Psoas muscle (tissue), 7 donors: ENCODE measurements at regions not wholly inside any gene's neighbourhood (a gene's known extent, or its start where the extent isn't known, plus 50 kb on each side); places are given as distances from the start of the nearest gene placed in this dataset.
"Not testable (repeated sequence)": the region's sequence is repeated elsewhere in the genome, so short reads cannot be mapped to it uniquely, and the experiment has no call there.

Source experiments
- ATAC-seq, 4 donors: fragments of 200-7000 bp; cut with Tn5 transposase; one replicate each; pipeline ENCODE4 v1.9.1; 2020; ENCODE audit warnings: moderate library complexity in 3 of 4, mild to moderate bottlenecking in 2 of 4
- DNase-seq, 2 donors: peaks; one replicate each; pipeline ENCODE4 v3.0.0-alpha.2; 2020
- H3K27ac ChIP-seq: fragments of 200-600 bp; one replicate; pipeline ENCODE4 v1.8.0; 2022
- H3K27me3 ChIP-seq, 3 donors: fragments of 200-600 bp in 1 of 3; one replicate each; pipeline versions ENCODE4 v1.6.1 to v1.8.0; 2013 to 2022; ENCODE audit warnings: low read length in 2 of 3, mild to moderate bottlenecking in 2 of 3, moderate library complexity in 1 of 3; ENCODE audit not compliant: insufficient read depth in 3 of 3
- H3K36me3 ChIP-seq, 2 donors: fragments of 200-600 bp in 1 of 2; one replicate each; pipeline versions ENCODE4 v1.6.1 to v1.8.0; 2013 to 2022; ENCODE audit warnings: low read depth in 1 of 2, mild to moderate bottlenecking in 1 of 2, moderate library complexity in 1 of 2; ENCODE audit not compliant: insufficient read depth in 1 of 2
- H3K4me1 ChIP-seq: fragments of 200-600 bp; one replicate; pipeline ENCODE4 v1.8.0; 2022
- H3K4me3 ChIP-seq: fragments of 200-600 bp; one replicate; pipeline ENCODE4 v1.8.0; 2022; ENCODE audit warnings: mild to moderate bottlenecking
- H3K9me3 ChIP-seq: fragments of 200-600 bp; one replicate; pipeline ENCODE4 v1.8.0; 2022
- WGBS, 3 donors: extraction: QIAGEN DNeasy Blood & Tissue Kit; methylation state at CpG; one replicate each; pipeline versions ENCODE4 v1.1.6 to v1.1.7; 2013; 5-methylcytosine and 5-hydroxymethylcytosine counted together
- intact Hi-C, 2 donors: fragments of 100-400 bp; cut with DNase I; formaldehyde crosslinking; loops; one replicate each; pipeline versions ENCODE4 v1.11.0 to v1.14.2; 2022
- TF ChIP-seq, protein P1 (sequence below): fragments of 200-600 bp; IDR thresholded peaks from one replicate; pipeline ENCODE4 v1.8.0; 2022; ENCODE audit warnings: antibody characterized with exemption
- donor health status: healthy with polysubstance abuse.
- donor health status: DM: no; HTN: no; CAD: no; lungs with moderate emphysema.
- donor health status: Bipolar disorder and iron deficiency.
- donor health status: healthy.
- donor health status: DM: yes; HTN: yes; CAD: no.
- donor health status: DM: no; HTN: no; CAD: no.
- donor health status: DM: yes; HTN: yes; CAD: no.

- no peaks in the 10 kb centered on the region for H3K4me1 ChIP-seq
- 15 to 19% (median 18%) methylated on average over 1 of the region's 1 CpG for WGBS, 3 donors
- no peaks in the 10 kb centered on the region for H3K36me3 ChIP-seq
- H3K4me3 ChIP-seq: no peak overlapping the region
- DNase-seq (no peak), ATAC-seq (no peak)
- TF ChIP-seq, protein P1, sequence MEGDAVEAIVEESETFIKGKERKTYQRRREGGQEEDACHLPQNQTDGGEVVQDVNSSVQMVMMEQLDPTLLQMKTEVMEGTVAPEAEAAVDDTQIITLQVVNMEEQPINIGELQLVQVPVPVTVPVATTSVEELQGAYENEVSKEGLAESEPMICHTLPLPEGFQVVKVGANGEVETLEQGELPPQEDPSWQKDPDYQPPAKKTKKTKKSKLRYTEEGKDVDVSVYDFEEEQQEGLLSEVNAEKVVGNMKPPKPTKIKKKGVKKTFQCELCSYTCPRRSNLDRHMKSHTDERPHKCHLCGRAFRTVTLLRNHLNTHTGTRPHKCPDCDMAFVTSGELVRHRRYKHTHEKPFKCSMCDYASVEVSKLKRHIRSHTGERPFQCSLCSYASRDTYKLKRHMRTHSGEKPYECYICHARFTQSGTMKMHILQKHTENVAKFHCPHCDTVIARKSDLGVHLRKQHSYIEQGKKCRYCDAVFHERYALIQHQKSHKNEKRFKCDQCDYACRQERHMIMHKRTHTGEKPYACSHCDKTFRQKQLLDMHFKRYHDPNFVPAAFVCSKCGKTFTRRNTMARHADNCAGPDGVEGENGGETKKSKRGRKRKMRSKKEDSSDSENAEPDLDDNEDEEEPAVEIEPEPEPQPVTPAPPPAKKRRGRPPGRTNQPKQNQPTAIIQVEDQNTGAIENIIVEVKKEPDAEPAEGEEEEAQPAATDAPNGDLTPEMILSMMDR: no peak
- no peak overlapping the region for H3K27ac ChIP-seq
- no peaks in the 10 kb centered on the region for H3K27me3 ChIP-seq
- intact Hi-C loops: no loop called here
- peaks cover 3% of the 10 kb centered on the region for H3K9me3 ChIP-seq
Measured at GRCh38 chr12:60758224-60758623, 1162.4 kb downstream of the SLC16A7 start.

DNA sequence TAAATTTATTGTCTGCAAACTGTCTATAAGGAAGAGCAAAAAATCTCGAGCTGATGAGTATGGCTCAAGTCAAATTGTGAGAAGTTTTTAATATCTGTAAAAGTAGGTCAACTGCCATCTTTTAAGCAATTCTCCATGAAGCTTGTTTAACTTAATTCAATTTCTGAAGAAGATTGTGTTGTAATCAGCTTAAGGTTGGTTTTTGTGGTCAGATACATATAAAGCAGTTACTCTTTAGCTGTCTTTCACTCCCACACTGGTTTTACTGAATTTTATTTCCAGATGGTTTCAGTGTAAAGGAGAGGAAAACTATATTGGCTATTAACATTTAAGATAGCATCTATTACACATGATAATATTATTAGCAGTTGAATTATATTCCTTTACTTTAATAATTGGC, 1165.1 kb downstream of the SLC16A7 start:
- Histone ChIP-seq H3K4me1 (no peaks in the 10 kb centered on the region), H3K36me3 (no peaks in the 10 kb centered on the region), H3K4me3 (no peak overlapping the region), H3K9me3 (peaks cover 3% of the 10 kb centered on the region), H3K27ac (no peak overlapping the region), H3K27me3 (no peaks in the 10 kb centered on the region)
- 56 to 68% (median 61%) methylated on average over 1 of the region's 1 CpG for WGBS, 3 donors
- intact Hi-C loops: no loop called here
- TF ChIP-seq, protein P1: no peak
- ATAC-seq (no peak), DNase-seq (no peak)

GRCh38 chr12:60801166-60801565, 1205.3 kb downstream of the SLC16A7 start:
- H3K9me3 ChIP-seq, H3K36me3 ChIP-seq, H3K4me3 ChIP-seq, intact Hi-C loops, H3K4me1 ChIP-seq, H3K27ac ChIP-seq, ATAC-seq, H3K27me3 ChIP-seq, DNase-seq: not testable (repeated sequence)
- WGBS, 3 donors: 46 to 76% (median 69%) methylated on average over 1 of the region's 1 CpG

DNA sequence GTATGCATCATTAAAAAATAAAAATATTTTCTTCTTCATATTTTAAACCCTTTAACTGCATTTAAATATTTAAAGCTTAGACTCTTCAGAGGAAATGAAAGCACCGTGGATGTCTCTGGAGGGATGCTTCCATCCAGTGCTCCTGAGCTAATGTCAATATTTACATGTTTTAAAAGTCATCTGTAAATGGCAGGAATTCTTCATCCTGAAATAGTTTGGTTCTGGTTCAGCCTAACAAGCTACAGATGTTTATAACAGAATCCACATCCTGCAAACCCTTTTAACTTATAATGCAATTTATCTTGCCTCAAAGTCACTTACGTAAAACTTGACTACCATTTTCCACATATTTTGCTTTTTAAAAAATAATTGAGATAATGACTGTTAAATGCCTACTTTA, 1207.3 kb downstream of the SLC16A7 start:
- WGBS, 3 donors: 47 to 56% (median 54%) methylated on average over 2 of the region's 2 CpGs
- H3K27me3 ChIP-seq: no peaks in the 10 kb centered on the region
- no peaks in the 10 kb centered on the region for H3K4me1 ChIP-seq
- no peaks in the 10 kb centered on the region for H3K36me3 ChIP-seq
- ATAC-seq: no peak
- H3K9me3 ChIP-seq: no peaks in the 10 kb centered on the region
- no peak for DNase-seq
- H3K27ac ChIP-seq: no peak overlapping the region
- TF ChIP-seq, protein P1: no peak
- intact Hi-C loops: no loop called here
- no peak overlapping the region for H3K4me3 ChIP-seq

- H3K27ac ChIP-seq: no peak overlapping the region
- WGBS, 3 donors: 50 to 54% (median 52%) methylated on average over 4 of the region's 4 CpGs
- DNase-seq (no peak), ATAC-seq (no peak)
- no peaks in the 10 kb centered on the region for H3K27me3 ChIP-seq
- no peaks in the 10 kb centered on the region for H3K9me3 ChIP-seq
- intact Hi-C loops: no loop called here
- H3K4me3 ChIP-seq: no peak overlapping the region
- H3K36me3 ChIP-seq: no peaks in the 10 kb centered on the region
- no peaks in the 10 kb centered on the region for H3K4me1 ChIP-seq
- TF ChIP-seq, protein P1: no peak
Measured at GRCh38 chr12:60805364-60805763, 1209.5 kb downstream of the SLC16A7 start.
